ENCODE measurements at regions not wholly inside any gene's neighbourhood (a gene's known extent, or its start where the extent isn't known, plus 50 kb on each side); places are given as distances from the start of the nearest gene placed in this dataset.

DNA sequence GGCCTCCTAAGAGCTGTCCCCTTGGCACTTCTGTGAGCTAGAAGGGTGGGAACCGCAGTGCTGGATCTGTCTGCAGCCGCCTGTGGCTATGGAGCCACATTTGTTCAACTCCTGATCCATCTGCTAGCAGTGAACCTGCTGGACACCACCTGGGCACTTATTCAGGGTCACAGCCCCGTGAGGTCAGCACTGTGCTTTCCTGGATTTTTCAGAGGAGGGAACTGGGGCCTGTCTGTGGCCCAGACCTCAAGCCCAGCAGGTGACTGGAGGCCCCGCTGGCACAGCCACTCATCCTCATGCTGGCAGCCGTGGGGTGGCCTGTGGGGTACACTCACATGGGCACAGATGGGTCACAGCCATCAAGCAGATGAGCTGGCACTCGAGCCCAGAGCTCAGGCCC, 155.3 kb downstream of the TFCP2L1 start:
- 92 to 95% methylated on average over 4 to 6 of the region's 6 CpGs for WGBS, 2 experiments (ENCODE audit: insufficient coverage in 2 of 2)

DNA sequence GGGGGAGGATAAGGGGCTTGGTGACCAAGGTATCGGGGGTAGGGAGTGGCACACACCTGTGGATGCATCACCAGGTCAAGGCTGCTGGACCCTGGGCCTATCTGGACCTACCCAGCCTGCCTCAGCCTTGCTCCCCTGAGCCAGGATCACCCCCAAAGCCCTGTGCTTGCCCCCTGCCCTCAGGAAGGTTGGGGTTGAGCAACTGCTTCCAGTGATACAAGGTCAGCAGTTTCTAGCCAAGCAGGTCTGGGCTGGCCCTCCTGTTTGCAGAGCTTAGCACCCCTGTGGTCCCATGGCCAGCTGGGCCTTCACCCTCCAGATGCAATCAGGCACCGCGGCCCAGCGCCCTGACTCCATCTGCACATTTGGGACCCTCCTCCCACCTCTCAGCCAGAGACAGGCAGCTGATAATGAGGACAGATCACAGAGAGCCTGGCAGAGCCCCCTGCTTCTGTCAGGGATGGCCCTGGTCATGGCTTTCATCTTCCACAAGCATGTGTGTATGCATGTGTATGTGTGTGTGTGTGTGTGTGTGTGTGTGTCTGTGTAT, 154.6 kb downstream of the TFCP2L1 start:
- Histone ChIP-seq H3K27ac (ENCODE audit: low read depth, low read length, severe bottlenecking) (no peak overlapping the region), H3K4me1 (ENCODE audit: control insufficient read depth, insufficient read depth, low read length, poor library complexity, severe bottlenecking) (no peaks in the 10 kb centered on the region), H3K9me3 (ENCODE audit: control insufficient read depth, low read length) (no peaks in the 10 kb centered on the region), H3K4me3 (ENCODE audit: extremely low read depth, insufficient read depth, low read length, poor library complexity, severe bottlenecking) (no peak overlapping the region), H3K36me3 (ENCODE audit: control insufficient read depth, insufficient read depth, low read length) (no peaks in the 10 kb centered on the region)
- 94% methylated on average over 3 of the region's 4 CpGs; no CpG with 5 or more reads in 1 of the 2 experiments for WGBS, 2 experiments (ENCODE audit: insufficient coverage in 2 of 2)

More for the DNA sequence above, 155.3 kb downstream of the TFCP2L1 start:
- Histone ChIP-seq H3K36me3 (ENCODE audit: control insufficient read depth, insufficient read depth, low read length) (no peaks in the 10 kb centered on the region), H3K27ac (ENCODE audit: low read depth, low read length, severe bottlenecking) (no peak overlapping the region), H3K4me1 (ENCODE audit: control insufficient read depth, insufficient read depth, low read length, poor library complexity, severe bottlenecking) (no peaks in the 10 kb centered on the region), H3K4me3 (ENCODE audit: extremely low read depth, insufficient read depth, low read length, poor library complexity, severe bottlenecking) (no peak overlapping the region), H3K9me3 (ENCODE audit: control insufficient read depth, low read length) (no peaks in the 10 kb centered on the region)

DNA sequence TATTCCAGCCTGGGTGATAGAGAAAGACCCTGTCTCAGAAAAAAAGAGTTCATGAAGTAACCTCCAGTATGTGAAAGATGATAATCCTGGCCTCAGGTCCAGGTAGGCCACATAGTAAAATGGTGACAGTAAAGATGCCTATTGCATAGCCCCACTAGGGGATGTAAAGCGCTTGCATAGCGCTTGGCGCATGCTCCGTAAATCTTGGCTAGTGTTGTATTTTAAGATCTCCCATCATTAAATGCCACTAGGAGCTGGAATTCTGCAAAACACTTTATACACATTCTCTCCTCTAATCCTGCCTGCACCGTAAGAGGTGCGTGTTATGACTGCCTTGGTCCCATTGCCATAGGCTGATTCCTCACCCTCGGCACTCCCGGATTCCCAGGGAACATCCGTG, 153.6 kb downstream of the TFCP2L1 start:
- Histone ChIP-seq H3K4me3 (ENCODE audit: extremely low read depth, insufficient read depth, low read length, poor library complexity, severe bottlenecking) (no peak overlapping the region), H3K27ac (ENCODE audit: low read depth, low read length, severe bottlenecking) (no peak overlapping the region), H3K36me3 (ENCODE audit: control insufficient read depth, insufficient read depth, low read length) (no peaks in the 10 kb centered on the region), H3K9me3 (ENCODE audit: control insufficient read depth, low read length) (no peaks in the 10 kb centered on the region), H3K4me1 (ENCODE audit: control insufficient read depth, insufficient read depth, low read length, poor library complexity, severe bottlenecking) (no peaks in the 10 kb centered on the region)
- WGBS, 2 experiments (ENCODE audit: insufficient coverage in 2 of 2) = 83 to 93% methylated on average over 6 to 9 of the region's 9 CpGs

DNA sequence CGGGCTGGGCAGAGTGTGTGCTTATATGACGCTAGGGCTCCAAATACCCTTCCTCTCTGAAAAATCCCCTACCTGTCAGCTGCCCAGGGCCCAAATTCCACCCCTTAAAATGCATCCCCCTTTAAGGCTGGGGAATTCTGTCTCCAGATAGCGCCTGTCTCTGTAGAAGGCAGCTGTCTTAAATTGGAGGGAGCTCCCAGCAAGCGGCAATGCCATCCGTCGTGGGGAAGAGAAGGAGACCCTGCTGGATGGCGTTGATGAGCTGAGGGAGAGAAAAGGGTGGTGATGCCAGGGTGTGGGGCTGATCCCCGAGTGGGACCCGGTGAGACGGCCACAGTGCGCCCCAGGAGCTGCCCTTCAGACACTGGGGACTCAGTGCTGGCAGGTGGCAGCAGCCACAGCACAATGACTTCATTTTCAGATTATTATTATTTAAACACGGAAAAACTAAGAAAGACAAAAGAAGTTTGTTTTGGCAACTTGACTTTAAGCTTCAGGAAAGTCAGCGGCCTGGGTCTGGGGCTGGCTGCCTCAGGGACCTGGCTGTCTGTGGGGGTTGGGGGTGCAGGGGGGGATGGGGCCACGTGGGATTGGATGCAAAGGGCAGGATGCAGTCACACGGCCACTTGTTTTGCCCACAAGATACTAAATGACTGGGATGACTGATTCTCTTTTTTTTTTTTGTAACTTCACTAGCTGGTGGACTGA, 152.8 kb downstream of the TFCP2L1 start:
- Histone ChIP-seq H3K9me3 (ENCODE audit: control insufficient read depth, low read length) (no peaks in the 10 kb centered on the region), H3K27ac (ENCODE audit: low read depth, low read length, severe bottlenecking) (no peak overlapping the region), H3K36me3 (ENCODE audit: control insufficient read depth, insufficient read depth, low read length) (no peaks in the 10 kb centered on the region), H3K4me1 (ENCODE audit: control insufficient read depth, insufficient read depth, low read length, poor library complexity, severe bottlenecking) (no peaks in the 10 kb centered on the region), H3K4me3 (ENCODE audit: extremely low read depth, insufficient read depth, low read length, poor library complexity, severe bottlenecking) (no peak overlapping the region)
- WGBS, 2 experiments (ENCODE audit: insufficient coverage in 2 of 2) = 64 to 67% methylated on average over 10 of the region's 15 CpGs

DNA sequence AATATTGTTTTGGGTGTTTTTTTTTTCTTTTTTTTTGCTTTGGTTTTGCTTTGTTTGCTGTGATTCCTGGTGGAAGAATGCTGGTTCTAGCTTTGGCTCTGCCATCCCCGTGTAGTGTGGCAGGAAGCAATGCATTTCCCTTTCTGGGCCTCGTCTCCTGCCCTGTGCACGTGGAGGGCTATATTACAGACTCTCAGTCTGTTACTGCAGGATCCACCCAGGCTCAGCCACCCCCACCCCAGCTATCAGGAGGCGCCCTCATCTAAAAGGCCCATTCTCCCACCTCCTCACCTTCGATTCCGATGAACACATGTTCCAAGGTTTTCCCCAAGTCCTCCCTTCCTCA, 152.3 kb downstream of the TFCP2L1 start:
- Histone ChIP-seq H3K4me3 (ENCODE audit: extremely low read depth, insufficient read depth, low read length, poor library complexity, severe bottlenecking) (no peak overlapping the region), H3K4me1 (ENCODE audit: control insufficient read depth, insufficient read depth, low read length, poor library complexity, severe bottlenecking) (no peaks in the 10 kb centered on the region), H3K9me3 (ENCODE audit: control insufficient read depth, low read length) (no peaks in the 10 kb centered on the region), H3K27ac (ENCODE audit: low read depth, low read length, severe bottlenecking) (no peak overlapping the region), H3K36me3 (ENCODE audit: control insufficient read depth, insufficient read depth, low read length) (no peaks in the 10 kb centered on the region)
- WGBS, 2 experiments (ENCODE audit: insufficient coverage in 2 of 2) = 64 to 74% methylated on average over 5 to 6 of the region's 6 CpGs

DNA sequence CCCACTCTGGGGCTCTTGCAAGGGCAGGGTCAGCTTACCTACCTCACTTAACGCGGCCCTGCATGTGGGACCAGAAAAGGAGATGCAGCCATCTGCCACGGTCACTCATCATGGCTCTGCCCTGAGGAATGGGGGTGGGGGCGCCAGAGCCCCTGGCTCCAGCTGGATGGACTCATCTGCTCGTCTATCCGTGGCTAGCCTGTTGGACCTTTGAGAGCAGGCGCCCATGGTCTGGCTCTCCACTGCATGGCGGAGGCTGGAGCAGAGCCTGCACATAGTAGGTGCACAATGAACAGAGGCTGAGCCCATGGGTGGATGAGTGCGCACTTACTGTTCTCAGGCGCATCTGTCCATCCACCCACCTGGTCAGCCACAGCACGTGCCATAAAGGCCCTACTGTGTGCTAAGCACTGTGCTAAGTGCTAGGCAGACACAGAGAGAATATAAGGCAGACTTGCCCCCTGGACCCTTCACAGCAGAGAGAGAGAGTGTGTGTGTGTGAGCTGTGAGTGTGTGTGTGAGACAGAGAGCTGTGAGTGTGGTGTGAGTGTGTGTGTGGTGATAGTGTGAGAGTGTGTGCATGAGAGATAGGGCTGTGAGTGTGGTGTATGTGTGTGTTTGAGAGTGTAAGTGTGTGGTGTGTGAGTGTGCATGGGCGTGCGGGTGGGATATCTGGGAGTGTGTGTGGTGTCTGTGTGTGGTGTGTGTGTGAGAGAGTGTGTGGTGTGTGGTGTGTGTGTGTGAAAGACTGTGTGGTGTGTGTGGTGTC, 151.3 kb downstream of the TFCP2L1 start:
- Histone ChIP-seq H3K4me1 (ENCODE audit: control insufficient read depth, insufficient read depth, low read length, poor library complexity, severe bottlenecking) (no peaks in the 10 kb centered on the region), H3K4me3 (ENCODE audit: extremely low read depth, insufficient read depth, low read length, poor library complexity, severe bottlenecking) (no peak overlapping the region), H3K27ac (ENCODE audit: low read depth, low read length, severe bottlenecking) (no peak overlapping the region), H3K36me3 (ENCODE audit: control insufficient read depth, insufficient read depth, low read length) (no peaks in the 10 kb centered on the region), H3K9me3 (ENCODE audit: control insufficient read depth, low read length) (no peaks in the 10 kb centered on the region)
- WGBS, 2 experiments (ENCODE audit: insufficient coverage in 2 of 2) = 92 to 93% methylated on average over 13 of the region's 13 CpGs

DNA sequence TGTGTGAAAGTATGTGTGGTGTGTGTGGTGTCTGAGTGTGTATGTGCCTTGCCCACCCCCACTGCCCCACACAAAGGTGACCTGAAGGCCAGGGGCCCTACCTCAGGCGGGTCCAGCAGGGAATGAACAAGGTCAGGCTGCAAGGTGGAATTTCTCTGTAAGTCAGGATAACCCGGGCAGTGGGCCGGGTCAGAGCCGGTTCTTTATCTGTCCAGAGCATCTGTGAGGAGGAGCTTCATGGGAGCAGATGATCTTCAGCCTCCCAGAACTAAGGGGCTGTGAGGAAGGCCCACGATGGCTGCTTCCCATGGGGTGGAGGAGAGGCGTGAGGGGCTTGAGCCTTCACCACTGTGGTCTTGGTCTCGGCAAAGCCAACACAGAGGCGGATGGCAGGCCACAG, 150.3 kb downstream of the TFCP2L1 start:
- Histone ChIP-seq H3K4me3 (ENCODE audit: extremely low read depth, insufficient read depth, low read length, poor library complexity, severe bottlenecking) (no peak overlapping the region), H3K27ac (ENCODE audit: low read depth, low read length, severe bottlenecking) (no peak overlapping the region), H3K36me3 (ENCODE audit: control insufficient read depth, insufficient read depth, low read length) (no peaks in the 10 kb centered on the region), H3K4me1 (ENCODE audit: control insufficient read depth, insufficient read depth, low read length, poor library complexity, severe bottlenecking) (no peaks in the 10 kb centered on the region), H3K9me3 (ENCODE audit: control insufficient read depth, low read length) (no peaks in the 10 kb centered on the region)
- WGBS, 2 experiments (ENCODE audit: insufficient coverage in 2 of 2) = 92 to 94% methylated on average over 5 of the region's 8 CpGs

DNA sequence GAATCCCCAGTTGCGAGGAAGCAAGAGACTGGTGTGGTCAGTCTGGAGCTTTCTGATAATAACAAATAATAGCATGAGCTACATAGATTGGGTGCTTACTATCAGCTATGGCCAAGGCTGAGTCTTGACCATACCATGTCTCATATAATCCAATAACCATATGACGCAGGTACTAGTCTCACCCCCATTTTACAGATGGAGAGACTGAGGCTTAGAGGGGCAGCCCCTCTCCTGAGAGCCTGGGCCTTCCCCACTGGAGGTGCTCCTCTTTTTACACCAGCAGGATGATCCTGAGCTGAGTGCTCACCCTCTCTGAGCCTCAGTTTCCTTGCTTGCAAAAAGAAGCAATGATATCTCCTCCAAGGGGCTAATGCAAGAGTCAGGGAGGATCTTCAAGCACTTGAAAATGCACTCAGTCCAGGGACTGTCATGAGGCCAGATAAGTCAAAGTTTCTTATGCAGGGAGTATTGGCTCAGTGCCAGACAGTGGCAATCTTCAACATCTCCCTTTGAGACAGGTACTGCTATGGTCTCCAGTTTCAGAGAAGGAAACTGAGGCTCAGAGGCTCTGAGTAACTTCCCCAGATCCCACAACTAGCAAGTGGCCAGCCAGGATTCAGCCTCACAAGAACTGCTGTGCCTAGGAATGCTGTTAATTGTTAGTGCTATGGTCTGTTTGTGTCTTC, 149.7 kb downstream of the TFCP2L1 start:
- Histone ChIP-seq H3K4me1 (ENCODE audit: control insufficient read depth, insufficient read depth, low read length, poor library complexity, severe bottlenecking) (no peaks in the 10 kb centered on the region), H3K9me3 (ENCODE audit: control insufficient read depth, low read length) (peaks cover 5% of the 10 kb centered on the region), H3K27ac (ENCODE audit: low read depth, low read length, severe bottlenecking) (no peak overlapping the region), H3K36me3 (ENCODE audit: control insufficient read depth, insufficient read depth, low read length) (no peaks in the 10 kb centered on the region), H3K4me3 (ENCODE audit: extremely low read depth, insufficient read depth, low read length, poor library complexity, severe bottlenecking) (no peak overlapping the region)
- 0% methylated on average over 1 of the region's 2 CpGs for WGBS, 2 experiments (ENCODE audit: insufficient coverage in 2 of 2)

DNA sequence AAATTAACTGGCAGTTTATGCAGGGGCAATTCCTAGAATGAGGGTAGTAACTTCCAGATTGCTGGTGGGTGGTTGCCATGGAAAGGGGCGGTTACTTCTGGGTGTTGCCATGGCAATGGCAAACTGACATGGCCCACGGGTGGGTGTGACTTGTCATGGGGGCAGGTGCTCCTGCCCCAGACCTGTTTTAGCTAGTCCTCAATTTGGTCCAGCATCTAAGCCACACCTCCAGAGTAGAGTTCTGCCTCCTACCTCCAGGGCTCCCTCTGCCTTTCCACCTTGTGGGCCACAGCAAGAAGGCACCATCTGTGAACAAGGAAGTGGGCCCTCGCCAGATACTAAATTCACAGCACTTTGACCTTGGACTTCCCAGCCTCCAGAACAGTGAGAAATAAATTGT, 148.7 kb downstream of the TFCP2L1 start:
- no peaks in the 10 kb centered on the region for H3K4me1 ChIP-seq (ENCODE audit: control insufficient read depth, insufficient read depth, low read length, poor library complexity, severe bottlenecking)
- H3K27ac ChIP-seq (ENCODE audit: low read depth, low read length, severe bottlenecking) = no peak overlapping the region
- WGBS, 2 experiments (ENCODE audit: insufficient coverage in 2 of 2) = 90 to 100% methylated on average over 2 of the region's 3 CpGs
- H3K4me3 ChIP-seq (ENCODE audit: extremely low read depth, insufficient read depth, low read length, poor library complexity, severe bottlenecking) = no peak overlapping the region
- H3K36me3 ChIP-seq (ENCODE audit: control insufficient read depth, insufficient read depth, low read length) = no peaks in the 10 kb centered on the region
- H3K9me3 ChIP-seq (ENCODE audit: control insufficient read depth, low read length) = peaks cover 7% of the 10 kb centered on the region

DNA sequence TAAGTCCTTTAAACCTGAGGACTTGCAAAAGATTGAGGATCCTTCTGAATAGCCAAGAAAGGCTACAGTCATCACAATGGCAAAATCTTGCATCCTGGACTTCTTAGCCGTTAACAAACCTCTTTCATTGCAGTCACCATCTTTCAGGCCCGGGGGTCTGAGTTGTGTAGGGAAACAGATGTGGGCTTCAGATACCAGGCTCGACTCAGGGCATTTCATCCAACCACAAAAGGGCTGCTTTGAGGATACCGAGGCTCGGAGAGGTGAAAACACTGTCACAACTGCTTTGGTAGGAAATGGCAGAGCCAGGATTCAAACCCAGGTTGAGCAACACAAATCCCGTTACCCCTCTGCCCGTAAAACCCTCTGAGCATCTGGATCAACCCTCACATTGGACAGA, 147.4 kb downstream of the TFCP2L1 start:
- Histone ChIP-seq H3K4me1 (ENCODE audit: control insufficient read depth, insufficient read depth, low read length, poor library complexity, severe bottlenecking) (no peaks in the 10 kb centered on the region), H3K27ac (ENCODE audit: low read depth, low read length, severe bottlenecking) (no peak overlapping the region), H3K9me3 (ENCODE audit: control insufficient read depth, low read length) (peaks cover 7% of the 10 kb centered on the region), H3K4me3 (ENCODE audit: extremely low read depth, insufficient read depth, low read length, poor library complexity, severe bottlenecking) (no peak overlapping the region), H3K36me3 (ENCODE audit: control insufficient read depth, insufficient read depth, low read length) (no peaks in the 10 kb centered on the region)
- WGBS, 2 experiments (ENCODE audit: insufficient coverage in 2 of 2) = 89% methylated on average over 6 of the region's 7 CpGs; no CpG with 5 or more reads in 1 of the 2 experiments
